ENCODE measurements at regions not wholly inside any gene's neighbourhood (a gene's known extent, or its start where the extent isn't known, plus 50 kb on each side); places are given as distances from the start of the nearest gene placed in this dataset.

- DNase-seq (ENCODE audit: low read depth, low spot score) = no peak
- in situ Hi-C loops (cut with MboI) (no loop called here), intact Hi-C loops (cut with micrococcal nuclease; ENCODE audit: unreplicated experiment) (no loop called here)
- Histone ChIP-seq H3K36me3 (ENCODE audit: control insufficient read depth in 2 of 2, insufficient read depth in 2 of 2, low read length in 1 of 2) (no peaks in the 10 kb centered on the region), H3K9ac (ENCODE audit: control insufficient read depth, insufficient read depth, low read length) (no peak overlapping the region), H3K4me1 (ENCODE audit: control insufficient read depth, insufficient read depth, low read length) (no peaks in the 10 kb centered on the region), H2AFZ (ENCODE audit: control insufficient read depth, low read depth, low read length) (no peak overlapping the region), H3K79me2 (ENCODE audit: control insufficient read depth, insufficient read depth, low read length) (no peaks in the 10 kb centered on the region), H3K9me3 (replicated peaks; ENCODE audit: control insufficient read depth, insufficient read depth, low read length) (no peaks in the 10 kb centered on the region), H3K27me3 (replicated peaks in 1 of 2; ENCODE audit: control insufficient read depth in 2 of 2, insufficient read depth in 2 of 2, low read length in 1 of 2) (no peaks in the 10 kb centered on the region), H4K20me1 (ENCODE audit: control insufficient read depth, insufficient read depth) (no peaks in the 10 kb centered on the region), H3K4me3 (no peak overlapping the region), H3K4me2 (ENCODE audit: control insufficient read depth, insufficient read depth) (no peak overlapping the region), H3K27ac (ENCODE audit: control insufficient read depth, insufficient read depth) (no peak overlapping the region)
- no peak for FAIRE-seq
- no TSS peak for BruUV-seq (replicated peaks)
- TF ChIP-seq HDGF (IDR thresholded peaks at IDR 0.05) = no peak
- no peak for TF ChIP-seq CHD4 (IDR thresholded peaks at IDR 0.05)
- no peak for TF ChIP-seq NR2F1 (conservative IDR thresholded peaks at IDR 0.05)
- TF ChIP-seq SREBF1 (IDR thresholded peaks at IDR 0.05; ENCODE audit: low read length) = no peak
- no peak for TF ChIP-seq POU2F2 (IDR thresholded peaks at IDR 0.05; ENCODE audit: borderline replicate concordance, low read depth, low read length)
- TF ChIP-seq MTA2 (IDR thresholded peaks at IDR 0.05; ENCODE audit: low read depth) = no peak
- TF ChIP-seq GATAD2B (conservative IDR thresholded peaks at IDR 0.05; ENCODE audit: low read depth) = no peak
- TF ChIP-seq, protein P1, sequence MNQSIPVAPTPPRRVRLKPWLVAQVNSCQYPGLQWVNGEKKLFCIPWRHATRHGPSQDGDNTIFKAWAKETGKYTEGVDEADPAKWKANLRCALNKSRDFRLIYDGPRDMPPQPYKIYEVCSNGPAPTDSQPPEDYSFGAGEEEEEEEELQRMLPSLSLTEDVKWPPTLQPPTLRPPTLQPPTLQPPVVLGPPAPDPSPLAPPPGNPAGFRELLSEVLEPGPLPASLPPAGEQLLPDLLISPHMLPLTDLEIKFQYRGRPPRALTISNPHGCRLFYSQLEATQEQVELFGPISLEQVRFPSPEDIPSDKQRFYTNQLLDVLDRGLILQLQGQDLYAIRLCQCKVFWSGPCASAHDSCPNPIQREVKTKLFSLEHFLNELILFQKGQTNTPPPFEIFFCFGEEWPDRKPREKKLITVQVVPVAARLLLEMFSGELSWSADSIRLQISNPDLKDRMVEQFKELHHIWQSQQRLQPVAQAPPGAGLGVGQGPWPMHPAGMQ (IDR thresholded peaks at IDR 0.05; ENCODE audit: borderline replicate concordance) = no peak
- TF ChIP-seq, protein P2, sequence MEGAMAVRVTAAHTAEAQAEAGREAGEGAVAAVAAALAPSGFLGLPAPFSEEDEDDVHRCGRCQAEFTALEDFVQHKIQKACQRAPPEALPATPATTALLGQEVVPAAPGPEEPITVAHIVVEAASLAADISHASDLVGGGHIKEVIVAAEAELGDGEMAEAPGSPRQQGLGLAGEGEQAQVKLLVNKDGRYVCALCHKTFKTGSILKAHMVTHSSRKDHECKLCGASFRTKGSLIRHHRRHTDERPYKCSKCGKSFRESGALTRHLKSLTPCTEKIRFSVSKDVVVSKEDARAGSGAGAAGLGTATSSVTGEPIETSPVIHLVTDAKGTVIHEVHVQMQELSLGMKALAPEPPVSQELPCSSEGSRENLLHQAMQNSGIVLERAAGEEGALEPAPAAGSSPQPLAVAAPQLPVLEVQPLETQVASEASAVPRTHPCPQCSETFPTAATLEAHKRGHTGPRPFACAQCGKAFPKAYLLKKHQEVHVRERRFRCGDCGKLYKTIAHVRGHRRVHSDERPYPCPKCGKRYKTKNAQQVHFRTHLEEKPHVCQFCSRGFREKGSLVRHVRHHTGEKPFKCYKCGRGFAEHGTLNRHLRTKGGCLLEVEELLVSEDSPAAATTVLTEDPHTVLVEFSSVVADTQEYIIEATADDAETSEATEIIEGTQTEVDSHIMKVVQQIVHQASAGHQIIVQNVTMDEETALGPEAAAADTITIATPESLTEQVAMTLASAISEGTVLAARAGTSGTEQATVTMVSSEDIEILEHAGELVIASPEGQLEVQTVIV (IDR thresholded peaks at IDR 0.05; ENCODE audit: borderline replicate concordance, partially characterized antibody) = no peak
- no peak for TF ChIP-seq KLF5 (IDR thresholded peaks at IDR 0.05; ENCODE audit: partially characterized antibody)
- no peak for TF ChIP-seq POLR2A (IDR thresholded peaks at IDR 0.05; ENCODE audit: low read depth, low read length)
- no peak for TF ChIP-seq MYB (IDR thresholded peaks at IDR 0.05; ENCODE audit: borderline replicate concordance, low read depth, low read length)
- ChIA-PET SMC1A (ENCODE audit: uncharacterized antibody, unreplicated experiment) (no interaction called here), POLR2A (interaction anchor here (0.6 kb wide), 1 partner anchor 75 kb away, joined by 3 read pairs; no protein-coding TSS in a partner anchor), CTCF (no interaction called here), RAD21 (ENCODE audit: unreplicated experiment) (no interaction called here)
- no peak for ATAC-seq
These were observed 883.6 kb upstream of the C9orf72 start for GRCh38 chr9:28456861-28457260.
